Prostate gland (tissue), 2 donors: ENCODE measurements at regions not wholly inside any gene's neighbourhood (a gene's known extent, or its start where the extent isn't known, plus 50 kb on each side); places are given as distances from the start of the nearest gene placed in this dataset.

Experiments
- POLR2AphosphoS5 ChIP-seq: sonication (generic); formaldehyde crosslinking; IDR thresholded peaks from one replicate; pipeline ENCODE4 v1.6.1; 2017; ENCODE audit warnings: antibody characterized with exemption
- TF ChIP-seq, protein P1 (sequence below), 4 experiments: fragments of 200-600 bp in 2 of 4; fragments of 450-650 bp in 2 of 4; sonication (generic) in 2 of 4; IDR thresholded peaks; 1 replicate in 3 of 4; 2 replicates in 1 of 4; pipeline ENCODE4 v1.5.1; 2016 to 2019; ENCODE audit warnings: antibody characterized with exemption in 4 of 4, mild to moderate bottlenecking in 2 of 4, moderate library complexity in 2 of 4

DNA sequence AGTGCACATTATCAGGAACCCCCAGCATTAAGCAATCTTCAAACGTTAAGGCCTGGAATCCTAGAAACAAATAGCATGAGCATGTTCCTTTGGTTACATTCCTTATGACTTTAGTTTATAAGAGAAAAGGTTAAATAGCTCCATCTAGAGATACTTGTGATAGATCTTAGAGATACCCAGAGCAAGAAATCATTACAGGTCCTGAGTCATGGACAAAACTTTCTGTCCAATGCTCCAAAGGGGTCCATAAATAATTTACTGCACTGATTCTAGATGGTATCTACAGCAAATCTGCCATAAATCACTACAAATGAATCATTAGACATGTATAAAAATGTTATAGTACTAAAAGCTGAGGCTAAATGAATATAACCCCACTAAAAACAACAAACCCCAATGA is 139.6 kb downstream of the HTR1A start:
- TF ChIP-seq, protein P1, sequence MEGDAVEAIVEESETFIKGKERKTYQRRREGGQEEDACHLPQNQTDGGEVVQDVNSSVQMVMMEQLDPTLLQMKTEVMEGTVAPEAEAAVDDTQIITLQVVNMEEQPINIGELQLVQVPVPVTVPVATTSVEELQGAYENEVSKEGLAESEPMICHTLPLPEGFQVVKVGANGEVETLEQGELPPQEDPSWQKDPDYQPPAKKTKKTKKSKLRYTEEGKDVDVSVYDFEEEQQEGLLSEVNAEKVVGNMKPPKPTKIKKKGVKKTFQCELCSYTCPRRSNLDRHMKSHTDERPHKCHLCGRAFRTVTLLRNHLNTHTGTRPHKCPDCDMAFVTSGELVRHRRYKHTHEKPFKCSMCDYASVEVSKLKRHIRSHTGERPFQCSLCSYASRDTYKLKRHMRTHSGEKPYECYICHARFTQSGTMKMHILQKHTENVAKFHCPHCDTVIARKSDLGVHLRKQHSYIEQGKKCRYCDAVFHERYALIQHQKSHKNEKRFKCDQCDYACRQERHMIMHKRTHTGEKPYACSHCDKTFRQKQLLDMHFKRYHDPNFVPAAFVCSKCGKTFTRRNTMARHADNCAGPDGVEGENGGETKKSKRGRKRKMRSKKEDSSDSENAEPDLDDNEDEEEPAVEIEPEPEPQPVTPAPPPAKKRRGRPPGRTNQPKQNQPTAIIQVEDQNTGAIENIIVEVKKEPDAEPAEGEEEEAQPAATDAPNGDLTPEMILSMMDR (IDR thresholded peaks at IDR 0.05): no peak
- no peak for TF ChIP-seq POLR2AphosphoS5
